Anterior cingulate cortex (tissue), 58 donors: ENCODE measurements at regions not wholly inside any gene's neighbourhood (a gene's known extent, or its start where the extent isn't known, plus 50 kb on each side); places are given as distances from the start of the nearest gene placed in this dataset.
A peak's percentile ranks its signal among the peaks of the same experiment; 100 is the strongest.

Source experiments
- DNase-seq, 58 donors: peaks; one replicate each; lab custom pipeline; 2025; lab: John Stamatoyannopoulos, UW

GRCh38 chr17:34714475-34715410 lies 135.4 kb downstream of the TMEM132E start:
- no peak for DNase-seq

- no peak for DNase-seq
These were observed 134.3 kb downstream of the TMEM132E start for GRCh38 chr17:34713687-34714086.

- no peak for DNase-seq
These were observed 133.3 kb downstream of the TMEM132E start for GRCh38 chr17:34712481-34713195.

- DNase-seq, result no peak
These were observed 132.3 kb downstream of the TMEM132E start for GRCh38 chr17:34711646-34712045.

GRCh38 chr17:34710226-34710625 lies 130.8 kb downstream of the TMEM132E start:
- DNase-seq, result no peak

- no peak for DNase-seq
These were observed 129.9 kb downstream of the TMEM132E start for GRCh38 chr17:34709158-34709754.

- no peak for DNase-seq
These were observed 126.6 kb downstream of the TMEM132E start for GRCh38 chr17:34706029-34706428.

GRCh38 chr17:34703533-34703932 lies 124.2 kb downstream of the TMEM132E start:
- DNase-seq, result peak in 6 of 58 donors; percentile 0 to 44 (median 3)

GRCh38 chr17:34699181-34699580 lies 119.8 kb downstream of the TMEM132E start:
- DNase-seq, result no peak

- DNase-seq, result no peak
These were observed 113.5 kb downstream of the TMEM132E start for GRCh38 chr17:34692920-34693319.
